ENCODE measurements at regions not wholly inside any gene's neighbourhood (a gene's known extent, or its start where the extent isn't known, plus 50 kb on each side); places are given as distances from the start of the nearest gene placed in this dataset.

- H3K4me3 ChIP-seq (ENCODE audit: low read length), result no peak overlapping the region
- no peak for TF ChIP-seq CTCF (conservative IDR thresholded peaks at IDR 0.05; ENCODE audit: low read depth, low read length)
- no peak for DNase-seq (ENCODE audit: low read depth)
Measured at GRCh38 chr19:31104451-31104850, 244.8 kb downstream of the TSHZ3 start.

GRCh38 chr19:31103228-31103627, 246.0 kb downstream of the TSHZ3 start:
- no peak overlapping the region for H3K4me3 ChIP-seq (ENCODE audit: low read length)
- DNase-seq (ENCODE audit: low read depth), result no peak

GRCh38 chr19:31102674-31103073, 246.6 kb downstream of the TSHZ3 start:
- H3K4me3 ChIP-seq (ENCODE audit: low read length), result no peak overlapping the region
- no peak for DNase-seq (ENCODE audit: low read depth)
- no peak for TF ChIP-seq CTCF (conservative IDR thresholded peaks at IDR 0.05; ENCODE audit: low read depth, low read length)

More at GRCh38 chr19:31103228-31103627, 246.0 kb downstream of the TSHZ3 start:
- TF ChIP-seq CTCF (conservative IDR thresholded peaks at IDR 0.05; ENCODE audit: low read depth, low read length), result no peak

- no peak overlapping the region for H3K4me3 ChIP-seq (ENCODE audit: low read length)
- DNase-seq (ENCODE audit: low read depth), result no peak
- TF ChIP-seq CTCF (conservative IDR thresholded peaks at IDR 0.05; ENCODE audit: low read depth, low read length), result peak; percentile 12
Measured at GRCh38 chr19:31100981-31101380, 248.3 kb downstream of the TSHZ3 start.

- DNase-seq (ENCODE audit: low read depth), result no peak
- no peak for TF ChIP-seq CTCF (conservative IDR thresholded peaks at IDR 0.05; ENCODE audit: low read depth, low read length)
- no peak overlapping the region for H3K4me3 ChIP-seq (ENCODE audit: low read length)
Measured at GRCh38 chr19:31100206-31100590, 249.0 kb downstream of the TSHZ3 start.

- TF ChIP-seq CTCF (conservative IDR thresholded peaks at IDR 0.05; ENCODE audit: low read depth, low read length), result no peak
- DNase-seq (ENCODE audit: low read depth), result no peak
- H3K4me3 ChIP-seq (ENCODE audit: low read length), result no peak overlapping the region
Measured at GRCh38 chr19:31099515-31100205, 249.6 kb downstream of the TSHZ3 start.

GRCh38 chr19:31098836-31099235, 250.4 kb downstream of the TSHZ3 start:
- no peak for TF ChIP-seq CTCF (conservative IDR thresholded peaks at IDR 0.05; ENCODE audit: low read depth, low read length)
- no peak for DNase-seq (ENCODE audit: low read depth)

More at GRCh38 chr19:31098836-31099235, 250.4 kb downstream of the TSHZ3 start:
- H3K4me3 ChIP-seq (ENCODE audit: low read length), result no peak overlapping the region
